Skeletal muscle satellite cell (primary cell): ENCODE measurements at regions not wholly inside any gene's neighbourhood (a gene's known extent, or its start where the extent isn't known, plus 50 kb on each side); places are given as distances from the start of the nearest gene placed in this dataset.
"Not testable (repeated sequence)": the region's sequence is repeated elsewhere in the genome, so short reads cannot be mapped to it uniquely, and the experiment has no call there.

Experiments
- H3K27me3 ChIP-seq: 2 replicates; pipeline ENCODE4 v1.7.0; 2013; ENCODE audit warnings: low read length; ENCODE audit not compliant: control insufficient read depth, insufficient read depth
- H3K36me3 ChIP-seq: 2 replicates; pipeline ENCODE4 v1.7.0; 2013; ENCODE audit warnings: mild to moderate bottlenecking, control low read depth, low read length; ENCODE audit not compliant: insufficient read depth
- H3K4me1 ChIP-seq: 2 replicates; pipeline ENCODE4 v1.7.0; 2013; ENCODE audit warnings: low read length; ENCODE audit not compliant: control insufficient read depth, insufficient read depth
- H3K4me2 ChIP-seq: 2 replicates; pipeline ENCODE4 v1.7.0; 2013; ENCODE audit warnings: mild to moderate bottlenecking, low read length
- H3K4me3 ChIP-seq: 2 replicates; pipeline ENCODE4 v1.7.0; 2013; ENCODE audit warnings: low read length
- H3K9ac ChIP-seq: 2 replicates; pipeline ENCODE4 v1.7.0; 2013; ENCODE audit warnings: mild to moderate bottlenecking, low read depth, low read length, moderate library complexity
- H3K9me3 ChIP-seq: replicated peaks from 2 replicates; pipeline ENCODE4 v1.7.0; 2013; ENCODE audit warnings: mild to moderate bottlenecking, control low read depth, low read length

GRCh38 chr9:129552064-129552463 is 68.8 kb downstream of the C9orf50 start:
- Histone ChIP-seq H3K9me3 (no peaks in the 10 kb centered on the region), H3K36me3 (no peaks in the 10 kb centered on the region), H3K9ac (no peak overlapping the region), H3K4me3 (no peak overlapping the region), H3K27me3 (no peaks in the 10 kb centered on the region), H3K4me1 (peaks cover 18% of the 10 kb centered on the region), H3K4me2 (no peak overlapping the region)

DNA sequence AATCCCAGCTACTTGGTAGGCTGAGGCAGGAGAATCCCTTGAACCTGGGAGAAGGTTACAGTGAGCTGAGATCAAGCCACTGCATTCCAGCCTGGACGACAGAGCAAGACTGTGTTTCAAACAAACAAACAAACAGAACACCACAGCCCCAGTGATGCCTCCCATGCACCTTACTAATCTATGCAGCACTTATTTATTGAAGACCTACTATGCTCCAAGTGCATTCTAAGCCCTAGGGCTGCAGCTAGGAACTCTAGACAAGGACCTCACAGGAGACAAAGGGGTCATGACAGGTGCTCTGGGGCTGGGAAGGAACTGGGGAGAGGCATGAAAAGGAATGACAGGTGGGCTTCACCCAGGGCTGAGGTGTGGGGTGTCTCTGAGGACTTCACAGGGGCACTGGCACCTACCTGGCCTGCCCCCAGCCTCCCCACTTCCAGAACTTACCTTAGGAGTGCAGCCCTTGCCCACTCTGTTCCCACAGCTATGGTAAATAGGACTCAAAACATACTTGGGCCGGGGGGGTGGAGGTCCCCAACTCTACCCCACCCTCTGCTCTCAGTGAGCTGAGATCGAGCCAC is 69.4 kb downstream of the C9orf50 start:
- peaks cover 2% of the 10 kb centered on the region for H3K27me3 ChIP-seq
- H3K4me3 ChIP-seq: no peak overlapping the region
- H3K9me3 ChIP-seq: no peaks in the 10 kb centered on the region
- H3K4me2 ChIP-seq: no peak overlapping the region
- H3K4me1 ChIP-seq: peaks cover 17% of the 10 kb centered on the region
- H3K36me3 ChIP-seq: no peaks in the 10 kb centered on the region
- H3K9ac ChIP-seq: no peak overlapping the region

GRCh38 chr9:129550977-129551376 is 69.9 kb downstream of the C9orf50 start:
- H3K4me2 ChIP-seq, H3K36me3 ChIP-seq, H3K9ac ChIP-seq, H3K27me3 ChIP-seq, H3K9me3 ChIP-seq, H3K4me3 ChIP-seq: not testable (repeated sequence)
- peaks cover 17% of the 10 kb centered on the region for H3K4me1 ChIP-seq

DNA sequence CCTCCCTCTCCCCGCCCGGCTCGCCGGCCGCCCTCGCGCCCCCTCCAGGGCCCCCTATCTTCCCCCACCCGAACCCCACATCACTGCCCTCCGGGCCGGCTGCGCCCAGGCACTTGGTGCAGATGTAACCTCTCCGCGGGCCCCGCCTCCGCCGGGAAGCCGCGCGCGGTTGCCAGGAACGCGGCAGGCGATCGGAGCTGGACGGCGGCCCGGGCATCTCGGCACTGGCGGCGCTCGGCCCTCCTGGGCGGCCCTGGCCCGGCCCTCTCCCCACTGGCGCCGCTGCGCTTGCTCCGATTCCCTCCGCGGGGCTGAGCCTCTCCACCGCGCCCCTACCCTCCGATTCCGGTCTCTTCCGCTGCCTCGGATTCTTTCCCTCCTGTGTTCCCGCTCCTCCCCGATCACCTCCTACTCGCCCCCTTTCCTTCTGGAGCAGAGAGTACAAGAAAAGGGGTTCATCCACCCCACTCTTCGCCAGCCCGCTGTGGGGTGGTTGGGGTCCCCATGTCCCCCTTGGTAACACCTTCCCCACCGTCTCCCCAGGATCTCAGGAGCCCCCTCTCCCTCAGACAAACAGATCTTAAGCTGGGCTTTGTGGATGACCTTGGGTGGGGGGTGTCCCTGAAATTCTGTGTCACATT is 70.6 kb downstream of the C9orf50 start:
- peak overlapping the region; percentile 70 for H3K4me3 ChIP-seq
- peaks cover 17% of the 10 kb centered on the region for H3K4me1 ChIP-seq
- H3K27me3 ChIP-seq: peaks cover 3% of the 10 kb centered on the region
- H3K36me3 ChIP-seq: no peaks in the 10 kb centered on the region
- H3K9ac ChIP-seq: peak overlapping the region; percentile 77
- H3K9me3 ChIP-seq: no peaks in the 10 kb centered on the region
- H3K4me2 ChIP-seq: peak overlapping the region; percentile 91

DNA sequence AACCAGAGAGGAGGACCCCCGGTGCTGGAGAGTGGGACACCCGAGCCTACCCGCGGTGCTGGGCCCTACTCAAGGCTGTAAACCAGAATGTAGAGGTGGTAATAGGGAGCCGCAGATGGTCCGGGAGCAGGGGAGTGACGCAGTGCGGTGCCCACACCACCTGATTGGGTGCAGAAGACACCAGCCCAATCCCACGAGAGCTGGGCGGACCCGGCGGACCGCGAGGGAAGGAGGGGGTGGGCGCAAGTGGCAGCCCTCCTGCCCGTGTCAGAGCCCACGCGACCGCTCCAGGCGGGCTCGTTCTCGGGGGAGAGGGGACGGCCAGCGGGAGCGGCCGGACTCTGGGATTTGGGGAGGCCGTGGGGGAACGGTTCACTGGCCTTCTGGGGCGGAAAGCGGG is 71.2 kb downstream of the C9orf50 start:
- Histone ChIP-seq H3K9ac (peak overlapping the region; percentile 77), H3K4me2 (peak overlapping the region; percentile 91), H3K4me1 (peaks cover 17% of the 10 kb centered on the region), H3K4me3 (peak overlapping the region; percentile 70), H3K9me3 (no peaks in the 10 kb centered on the region), H3K27me3 (peaks cover 3% of the 10 kb centered on the region), H3K36me3 (no peaks in the 10 kb centered on the region)

DNA sequence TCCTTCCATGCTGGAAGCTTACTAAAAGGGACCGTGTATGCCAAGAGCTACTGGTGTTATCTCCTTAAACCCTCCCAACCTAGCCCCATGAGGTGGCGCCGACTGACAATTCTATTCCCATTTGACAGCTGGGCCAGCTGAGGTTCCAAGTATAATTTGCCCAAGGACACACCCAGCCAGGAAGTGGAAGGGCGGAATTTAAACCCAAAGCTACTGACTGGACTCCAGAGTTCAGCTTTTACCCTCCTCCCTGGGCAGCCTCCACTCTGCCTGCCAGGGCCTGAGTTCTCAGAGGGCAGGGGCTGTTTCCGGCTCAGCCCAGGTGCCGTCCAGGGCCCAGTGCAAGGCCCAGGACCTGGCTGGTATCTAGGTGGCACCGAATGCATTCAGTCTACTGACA is 71.8 kb downstream of the C9orf50 start:
- Histone ChIP-seq H3K9me3 (no peaks in the 10 kb centered on the region), H3K4me3 (peak overlapping the region; percentile 70), H3K4me2 (no peak overlapping the region), H3K27me3 (peaks cover 3% of the 10 kb centered on the region), H3K36me3 (no peaks in the 10 kb centered on the region), H3K9ac (no peak overlapping the region), H3K4me1 (peaks cover 17% of the 10 kb centered on the region)

- peaks cover 3% of the 10 kb centered on the region for H3K27me3 ChIP-seq
- H3K9me3 ChIP-seq: no peaks in the 10 kb centered on the region
- no peak overlapping the region for H3K4me2 ChIP-seq
- no peaks in the 10 kb centered on the region for H3K36me3 ChIP-seq
- H3K4me1 ChIP-seq: peaks cover 17% of the 10 kb centered on the region
- H3K9ac ChIP-seq: no peak overlapping the region
- no peak overlapping the region for H3K4me3 ChIP-seq
These were observed 72.2 kb downstream of the C9orf50 start for GRCh38 chr9:129548571-129549135.

GRCh38 chr9:129547869-129548570 is 72.9 kb downstream of the C9orf50 start:
- Histone ChIP-seq H3K27me3 (peaks cover 3% of the 10 kb centered on the region), H3K4me2 (no peak overlapping the region), H3K36me3 (no peaks in the 10 kb centered on the region), H3K4me1 (peaks cover 17% of the 10 kb centered on the region), H3K9me3 (no peaks in the 10 kb centered on the region), H3K4me3 (no peak overlapping the region), H3K9ac (no peak overlapping the region)

- Histone ChIP-seq H3K9me3 (no peaks in the 10 kb centered on the region), H3K27me3 (peaks cover 7% of the 10 kb centered on the region), H3K36me3 (no peaks in the 10 kb centered on the region), H3K4me3 (no peak overlapping the region), H3K4me2 (no peak overlapping the region), H3K9ac (no peak overlapping the region), H3K4me1 (peaks cover 17% of the 10 kb centered on the region)
These were observed 73.8 kb downstream of the C9orf50 start for GRCh38 chr9:129547063-129547462.

DNA sequence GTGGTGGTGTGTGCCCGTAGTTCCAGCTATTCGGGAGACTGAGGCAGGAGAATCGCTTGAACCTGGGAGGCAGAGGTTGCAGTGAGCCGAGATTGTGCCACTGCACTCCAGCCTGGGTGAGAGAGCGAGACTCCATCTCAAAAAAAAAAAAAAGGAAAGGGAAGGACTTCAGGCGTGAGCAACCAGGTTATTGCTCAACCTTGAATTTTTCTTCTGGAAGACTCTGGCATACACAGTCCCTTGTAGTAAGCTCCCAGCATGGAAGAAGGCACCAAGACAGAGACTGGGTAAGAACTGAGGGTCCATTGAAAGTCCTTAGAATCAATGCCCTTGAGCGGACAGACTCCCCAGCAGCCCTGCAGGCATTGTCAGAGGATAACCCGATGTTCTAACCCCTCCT is 75.0 kb downstream of the C9orf50 start:
- H3K4me2 ChIP-seq, H3K4me3 ChIP-seq, H3K36me3 ChIP-seq, H3K27me3 ChIP-seq, H3K9me3 ChIP-seq, H3K9ac ChIP-seq: not testable (repeated sequence)
- H3K4me1 ChIP-seq: peaks cover 17% of the 10 kb centered on the region

DNA sequence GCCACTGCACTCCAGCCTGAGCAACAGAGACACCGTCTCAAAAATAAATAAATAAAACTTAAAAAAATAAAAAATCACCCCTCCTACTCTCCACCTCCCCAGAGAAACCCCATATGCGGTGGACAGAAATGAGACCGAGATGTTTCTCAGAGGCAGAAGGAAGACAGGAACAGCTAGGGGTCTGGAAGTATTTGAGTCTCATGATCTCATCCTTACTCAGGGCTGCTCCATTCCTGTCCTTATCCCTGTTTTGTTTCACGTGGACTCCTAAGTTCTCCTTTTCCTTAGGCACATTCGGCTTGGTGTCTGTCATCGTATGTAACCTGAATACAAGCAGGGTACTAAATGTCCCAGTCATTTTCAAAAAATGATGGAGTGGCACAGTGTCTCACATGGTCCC is 76.1 kb downstream of the C9orf50 start:
- H3K27me3 ChIP-seq: peaks cover 7% of the 10 kb centered on the region
- H3K4me2 ChIP-seq: no peak overlapping the region
- no peaks in the 10 kb centered on the region for H3K36me3 ChIP-seq
- H3K9ac ChIP-seq: no peak overlapping the region
- peaks cover 11% of the 10 kb centered on the region for H3K4me1 ChIP-seq
- peaks cover under 1% of the 10 kb centered on the region for H3K9me3 ChIP-seq
- H3K4me3 ChIP-seq: no peak overlapping the region
